ENCODE measurements at regions not wholly inside any gene's neighbourhood (a gene's known extent, or its start where the extent isn't known, plus 50 kb on each side); places are given as distances from the start of the nearest gene placed in this dataset.

DNA sequence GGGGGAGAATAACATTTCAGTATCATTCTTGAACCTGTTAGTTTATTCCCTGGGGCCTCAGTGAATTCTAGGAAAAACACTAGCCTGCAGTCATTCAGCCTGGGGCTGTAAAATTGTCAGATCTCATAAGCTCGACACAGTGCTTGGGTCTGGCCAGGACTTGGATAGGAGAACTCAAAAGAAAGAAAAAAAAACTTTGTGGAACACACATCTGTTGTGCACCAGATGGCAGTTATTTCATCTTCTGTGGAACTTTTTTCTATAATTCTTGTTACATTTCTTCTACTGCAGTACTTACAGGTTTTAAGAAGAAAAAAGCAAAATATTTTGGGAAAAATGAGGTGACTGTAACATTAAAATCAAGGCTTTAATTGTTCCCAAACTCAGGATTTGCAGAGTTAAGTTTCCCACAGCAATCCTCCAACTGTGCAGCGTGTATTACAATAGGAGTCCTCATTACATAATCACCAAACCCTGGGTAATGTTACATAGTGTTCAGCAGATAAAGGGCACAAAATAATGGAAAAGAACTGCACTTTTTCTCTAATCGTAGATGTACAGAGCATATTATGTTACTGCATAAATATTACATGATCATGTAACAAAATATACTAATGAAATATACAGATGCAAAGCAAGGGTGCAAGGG lies 531.1 kb upstream of the CITED2 start:
- H3K4me1 ChIP-seq (ENCODE audit: insufficient read depth, low read length, severe bottlenecking) = no peaks in the 10 kb centered on the region
- H3K9me2 ChIP-seq (ENCODE audit: low read depth, low read length) = no peaks in the 10 kb centered on the region
- H3K27ac ChIP-seq (ENCODE audit: low read depth, low read length, poor library complexity, severe bottlenecking) = no peak overlapping the region
- no peaks in the 10 kb centered on the region for H3K9me3 ChIP-seq (ENCODE audit: low read length)
- H3K4me2 ChIP-seq (ENCODE audit: low read length) = no peak overlapping the region
- H3K36me3 ChIP-seq (ENCODE audit: insufficient read depth, low read length) = no peaks in the 10 kb centered on the region
- no peaks in the 10 kb centered on the region for H3F3A ChIP-seq (ENCODE audit: insufficient read depth, low read length)
- H3K4me3 ChIP-seq (ENCODE audit: low read depth, low read length, poor library complexity, severe bottlenecking) = no peak overlapping the region
- no peaks in the 10 kb centered on the region for H3K27me3 ChIP-seq (ENCODE audit: insufficient read depth, low read length)
- H4K20me1 ChIP-seq (ENCODE audit: insufficient read depth, low read length) = no peaks in the 10 kb centered on the region
- H3K79me2 ChIP-seq (ENCODE audit: insufficient read depth, low read length) = no peaks in the 10 kb centered on the region
- H2AFZ ChIP-seq (ENCODE audit: low read length) = no peak overlapping the region
- no peak for TF ChIP-seq EZH2 (IDR thresholded peaks at IDR 0.05; ENCODE audit: borderline replicate concordance, low read length)
- TF ChIP-seq, protein P1, sequence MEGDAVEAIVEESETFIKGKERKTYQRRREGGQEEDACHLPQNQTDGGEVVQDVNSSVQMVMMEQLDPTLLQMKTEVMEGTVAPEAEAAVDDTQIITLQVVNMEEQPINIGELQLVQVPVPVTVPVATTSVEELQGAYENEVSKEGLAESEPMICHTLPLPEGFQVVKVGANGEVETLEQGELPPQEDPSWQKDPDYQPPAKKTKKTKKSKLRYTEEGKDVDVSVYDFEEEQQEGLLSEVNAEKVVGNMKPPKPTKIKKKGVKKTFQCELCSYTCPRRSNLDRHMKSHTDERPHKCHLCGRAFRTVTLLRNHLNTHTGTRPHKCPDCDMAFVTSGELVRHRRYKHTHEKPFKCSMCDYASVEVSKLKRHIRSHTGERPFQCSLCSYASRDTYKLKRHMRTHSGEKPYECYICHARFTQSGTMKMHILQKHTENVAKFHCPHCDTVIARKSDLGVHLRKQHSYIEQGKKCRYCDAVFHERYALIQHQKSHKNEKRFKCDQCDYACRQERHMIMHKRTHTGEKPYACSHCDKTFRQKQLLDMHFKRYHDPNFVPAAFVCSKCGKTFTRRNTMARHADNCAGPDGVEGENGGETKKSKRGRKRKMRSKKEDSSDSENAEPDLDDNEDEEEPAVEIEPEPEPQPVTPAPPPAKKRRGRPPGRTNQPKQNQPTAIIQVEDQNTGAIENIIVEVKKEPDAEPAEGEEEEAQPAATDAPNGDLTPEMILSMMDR (IDR thresholded peaks at IDR 0.05; ENCODE audit: low read length) = no peak
- no peak overlapping the region for H3K9ac ChIP-seq (ENCODE audit: low read length)

DNA sequence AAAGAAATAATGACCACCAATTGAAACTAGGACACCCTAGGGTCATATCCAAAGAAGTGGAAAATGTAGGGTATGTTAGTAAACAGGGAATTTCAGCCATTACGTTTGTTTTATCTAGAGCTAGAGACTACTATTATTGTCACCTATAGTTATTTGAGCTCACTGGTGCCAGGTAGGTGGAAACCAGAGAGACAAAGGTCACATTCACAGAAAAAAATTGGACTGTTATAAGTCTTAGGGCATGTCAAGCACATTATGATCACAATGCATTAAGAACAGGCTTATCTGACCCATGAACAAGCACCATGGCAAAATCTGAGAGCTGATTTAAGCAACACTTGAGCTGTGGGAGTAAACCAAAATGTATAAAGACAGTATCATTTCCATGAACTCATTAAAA lies 530.1 kb upstream of the CITED2 start:
- no peaks in the 10 kb centered on the region for H3K27me3 ChIP-seq (ENCODE audit: insufficient read depth, low read length)
- H3K9me2 ChIP-seq (ENCODE audit: low read depth, low read length) = no peaks in the 10 kb centered on the region
- no peaks in the 10 kb centered on the region for H3K36me3 ChIP-seq (ENCODE audit: insufficient read depth, low read length)
- no peak overlapping the region for H3K4me2 ChIP-seq (ENCODE audit: low read length)
- no peak overlapping the region for H3K9ac ChIP-seq (ENCODE audit: low read length)
- H4K20me1 ChIP-seq (ENCODE audit: insufficient read depth, low read length) = no peaks in the 10 kb centered on the region
- no peaks in the 10 kb centered on the region for H3K4me1 ChIP-seq (ENCODE audit: insufficient read depth, low read length, severe bottlenecking)
- no peak overlapping the region for H3K27ac ChIP-seq (ENCODE audit: low read depth, low read length, poor library complexity, severe bottlenecking)
- H3K9me3 ChIP-seq (ENCODE audit: low read length) = no peaks in the 10 kb centered on the region
- H3F3A ChIP-seq (ENCODE audit: insufficient read depth, low read length) = no peaks in the 10 kb centered on the region
- H3K79me2 ChIP-seq (ENCODE audit: insufficient read depth, low read length) = no peaks in the 10 kb centered on the region
- no peak overlapping the region for H3K4me3 ChIP-seq (ENCODE audit: low read depth, low read length, poor library complexity, severe bottlenecking)
- TF ChIP-seq, protein P1 (IDR thresholded peaks at IDR 0.05; ENCODE audit: low read length) = no peak
- TF ChIP-seq EZH2 (IDR thresholded peaks at IDR 0.05; ENCODE audit: borderline replicate concordance, low read length) = no peak
- no peak overlapping the region for H2AFZ ChIP-seq (ENCODE audit: low read length)

DNA sequence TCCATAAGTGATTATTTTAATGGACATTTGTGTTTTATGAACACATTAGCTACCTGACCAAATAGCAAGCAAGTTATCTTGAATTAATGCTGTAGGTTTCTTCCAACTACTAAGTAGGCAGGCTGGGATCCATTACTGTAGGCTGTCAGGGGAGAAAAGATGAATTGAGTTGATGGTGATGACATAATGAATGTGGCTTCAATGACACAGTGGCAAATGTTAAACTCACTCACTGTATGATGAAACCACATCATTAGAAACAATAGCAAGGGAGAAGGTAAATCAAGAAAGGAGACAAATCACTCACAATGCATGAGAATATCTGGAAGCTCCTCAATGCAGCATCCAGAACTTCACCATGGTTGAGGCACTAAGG lies 529.7 kb upstream of the CITED2 start:
- no peak overlapping the region for H2AFZ ChIP-seq (ENCODE audit: low read length)
- H3K36me3 ChIP-seq (ENCODE audit: insufficient read depth, low read length) = no peaks in the 10 kb centered on the region
- no peaks in the 10 kb centered on the region for H4K20me1 ChIP-seq (ENCODE audit: insufficient read depth, low read length)
- no peaks in the 10 kb centered on the region for H3K27me3 ChIP-seq (ENCODE audit: insufficient read depth, low read length)
- H3F3A ChIP-seq (ENCODE audit: insufficient read depth, low read length) = no peaks in the 10 kb centered on the region
- TF ChIP-seq, protein P1 (IDR thresholded peaks at IDR 0.05; ENCODE audit: low read length) = no peak
- no peak for TF ChIP-seq EZH2 (IDR thresholded peaks at IDR 0.05; ENCODE audit: borderline replicate concordance, low read length)
- no peaks in the 10 kb centered on the region for H3K4me1 ChIP-seq (ENCODE audit: insufficient read depth, low read length, severe bottlenecking)
- H3K27ac ChIP-seq (ENCODE audit: low read depth, low read length, poor library complexity, severe bottlenecking) = no peak overlapping the region
- H3K4me3 ChIP-seq (ENCODE audit: low read depth, low read length, poor library complexity, severe bottlenecking) = no peak overlapping the region
- H3K9me3 ChIP-seq (ENCODE audit: low read length) = no peaks in the 10 kb centered on the region
- no peak overlapping the region for H3K4me2 ChIP-seq (ENCODE audit: low read length)
- no peak overlapping the region for H3K9ac ChIP-seq (ENCODE audit: low read length)
- H3K9me2 ChIP-seq (ENCODE audit: low read depth, low read length) = no peaks in the 10 kb centered on the region
- no peaks in the 10 kb centered on the region for H3K79me2 ChIP-seq (ENCODE audit: insufficient read depth, low read length)
